Aorta (tissue), 5 donors: ENCODE measurements at regions not wholly inside any gene's neighbourhood (a gene's known extent, or its start where the extent isn't known, plus 50 kb on each side); places are given as distances from the start of the nearest gene placed in this dataset.

Source experiments
- ATAC-seq: fragments of 200-7000 bp; cut with Tn5 transposase; one replicate; pipeline ENCODE4 v1.9.1; 2022; ENCODE audit warnings: moderate library complexity; ENCODE audit not compliant: low FRiP score
- DNase-seq, 2 donors: peaks; one replicate each; pipeline ENCODE4 v3.0.0-alpha.2; 2020
- H3K27ac ChIP-seq, 2 donors: one replicate each; pipeline ENCODE4 v1.5.1; 2013; ENCODE audit warnings: low read length in 2 of 2, mild to moderate bottlenecking in 2 of 2, moderate library complexity in 2 of 2, control low read depth in 1 of 2, inconsistent platforms in 1 of 2, low read depth in 1 of 2
- H3K27me3 ChIP-seq, 2 donors: one replicate each; pipeline ENCODE4 v1.6.1; 2013; ENCODE audit warnings: control low read depth in 1 of 2, low read length in 1 of 2, mild to moderate bottlenecking in 1 of 2, moderate library complexity in 1 of 2; ENCODE audit not compliant: insufficient read depth in 2 of 2, control insufficient read depth in 1 of 2
- H3K36me3 ChIP-seq, 2 donors: one replicate each; pipeline ENCODE4 v1.6.1; 2013; ENCODE audit warnings: control low read depth in 1 of 2, low read length in 1 of 2, mild to moderate bottlenecking in 1 of 2; ENCODE audit not compliant: insufficient read depth in 2 of 2, control insufficient read depth in 1 of 2
- H3K4me1 ChIP-seq, 2 donors: one replicate each; pipeline ENCODE4 v1.6.1; 2013; ENCODE audit warnings: low read length in 2 of 2, control low read depth in 1 of 2, mild to moderate bottlenecking in 1 of 2, moderate library complexity in 1 of 2; ENCODE audit not compliant: insufficient read depth in 2 of 2, control insufficient read depth in 1 of 2
- H3K4me3 ChIP-seq, 2 donors: one replicate each; pipeline ENCODE4 v1.5.1; 2013; ENCODE audit warnings: low read length in 2 of 2, control low read depth in 1 of 2, mild to moderate bottlenecking in 1 of 2
- H3K9me3 ChIP-seq: one replicate; pipeline ENCODE4 v1.6.1; 2013; ENCODE audit warnings: mild to moderate bottlenecking, low read length; ENCODE audit not compliant: control insufficient read depth
- WGBS, 2 donors: extraction: QIAGEN DNeasy Blood & Tissue Kit; methylation state at CpG; one replicate each; pipeline ENCODE4 v1.1.7; 2013; 5-methylcytosine and 5-hydroxymethylcytosine counted together
- intact Hi-C, 2 donors: fragments of 100-400 bp; cut with DNase I; formaldehyde crosslinking; loops; one replicate each; pipeline versions ENCODE4 v1.14.2 to v1.15.0; 2022
- donor health status: healthy with polysubstance abuse.
- donor health status: Bipolar disorder and iron deficiency.
- donor health status: DM: no; HTN: no; CAD: no.
- donor health status: DM: no; HTN: no; CAD: no.
- donor health status: DM: yes; HTN: yes; CAD: no.

- Histone ChIP-seq H3K4me3 (no peak overlapping the region), H3K27ac (no peak overlapping the region), H3K4me1 (no peaks in the 10 kb centered on the region), H3K27me3 (no peaks in the 10 kb centered on the region), H3K36me3 (no peaks in the 10 kb centered on the region), H3K9me3 (peaks cover 3% of the 10 kb centered on the region)
- DNase-seq, result no peak
- ATAC-seq, result no peak
- WGBS, 2 donors, result 97 to 100% methylated on average over 2 of the region's 2 CpGs
- intact Hi-C loops, result loop anchor here in 1 of 2 donors (10.0 kb wide), 1 partner anchor 66 kb away; no protein-coding TSS in a partner anchor
These were observed 1550.1 kb upstream of the TENM4 start for GRCh38 chr11:80990885-80991284.

- no peaks in the 10 kb centered on the region for H3K27me3 ChIP-seq
- no peaks in the 10 kb centered on the region for H3K36me3 ChIP-seq
- no peaks in the 10 kb centered on the region for H3K4me1 ChIP-seq
- intact Hi-C loops, result no loop called here
- ATAC-seq, result no peak
- no peak for DNase-seq
- H3K9me3 ChIP-seq, result peaks cover 3% of the 10 kb centered on the region
- WGBS, 2 donors, result 97 to 98% methylated on average over 1 of the region's 1 CpG
- no peak overlapping the region for H3K27ac ChIP-seq
- H3K4me3 ChIP-seq, result no peak overlapping the region
These were observed 1546.3 kb upstream of the TENM4 start for GRCh38 chr11:80987171-80987570.

- intact Hi-C loops, result no loop called here
- WGBS, 2 donors, result 79% methylated on average over 1 of the region's 1 CpG
These were observed 1545.7 kb upstream of the TENM4 start for GRCh38 chr11:80986421-80987074.

GRCh38 chr11:80980227-80980626 is 1539.4 kb upstream of the TENM4 start:
- Histone ChIP-seq H3K9me3 (no peaks in the 10 kb centered on the region), H3K27me3 (no peaks in the 10 kb centered on the region), H3K4me1 (no peaks in the 10 kb centered on the region), H3K36me3 (no peaks in the 10 kb centered on the region), H3K4me3 (no peak overlapping the region), H3K27ac (no peak overlapping the region)
- DNase-seq, result no peak
- intact Hi-C loops, result no loop called here
- no peak for ATAC-seq

More at GRCh38 chr11:80986421-80987074, 1545.7 kb upstream of the TENM4 start:
- H3K4me3 ChIP-seq, result no peak overlapping the region
- no peaks in the 10 kb centered on the region for H3K4me1 ChIP-seq
- no peak for DNase-seq
- H3K27me3 ChIP-seq, result no peaks in the 10 kb centered on the region
- ATAC-seq, result no peak
- no peaks in the 10 kb centered on the region for H3K36me3 ChIP-seq
- H3K27ac ChIP-seq, result no peak overlapping the region
- H3K9me3 ChIP-seq, result peaks cover 3% of the 10 kb centered on the region

GRCh38 chr11:80973786-80974185 is 1533.0 kb upstream of the TENM4 start:
- intact Hi-C loops, result no loop called here
- WGBS, 2 donors, result 94 to 95% methylated on average over 2 of the region's 2 CpGs
- DNase-seq, result no peak

GRCh38 chr11:80970037-80970436 is 1529.2 kb upstream of the TENM4 start:
- Histone ChIP-seq H3K9me3 (no peaks in the 10 kb centered on the region), H3K27ac (no peak overlapping the region), H3K4me1 (no peaks in the 10 kb centered on the region), H3K4me3 (no peak overlapping the region), H3K36me3 (no peaks in the 10 kb centered on the region), H3K27me3 (no peaks in the 10 kb centered on the region)
- DNase-seq, result no peak
- no peak for ATAC-seq
- intact Hi-C loops, result no loop called here

More at GRCh38 chr11:80973786-80974185, 1533.0 kb upstream of the TENM4 start:
- Histone ChIP-seq H3K4me1 (no peaks in the 10 kb centered on the region), H3K36me3 (no peaks in the 10 kb centered on the region), H3K27me3 (no peaks in the 10 kb centered on the region), H3K9me3 (no peaks in the 10 kb centered on the region), H3K4me3 (no peak overlapping the region), H3K27ac (no peak overlapping the region)
- no peak for ATAC-seq

- ATAC-seq, result no peak
These were observed 1526.8 kb upstream of the TENM4 start for GRCh38 chr11:80967649-80968048.

GRCh38 chr11:80960381-80961029 is 1519.7 kb upstream of the TENM4 start:
- ATAC-seq (no peak), DNase-seq (no peak)
- Histone ChIP-seq H3K4me1 (no peaks in the 10 kb centered on the region), H3K27me3 (no peaks in the 10 kb centered on the region), H3K36me3 (no peaks in the 10 kb centered on the region), H3K4me3 (no peak overlapping the region), H3K9me3 (no peaks in the 10 kb centered on the region), H3K27ac (no peak overlapping the region)
- WGBS, 2 donors, result 74 to 76% methylated on average over 2 of the region's 2 CpGs
- intact Hi-C loops, result no loop called here

More at GRCh38 chr11:80967649-80968048, 1526.8 kb upstream of the TENM4 start:
- Histone ChIP-seq H3K27me3 (no peaks in the 10 kb centered on the region), H3K4me1 (no peaks in the 10 kb centered on the region), H3K27ac (no peak overlapping the region), H3K9me3 (no peaks in the 10 kb centered on the region), H3K36me3 (no peaks in the 10 kb centered on the region), H3K4me3 (no peak overlapping the region)
- DNase-seq, result no peak
- intact Hi-C loops, result no loop called here
- WGBS, 2 donors, result 87 to 88% methylated on average over 5 of the region's 5 CpGs

- WGBS, 2 donors, result 75 to 84% methylated on average over 2 of the region's 2 CpGs
- H3K36me3 ChIP-seq, result no peaks in the 10 kb centered on the region
- no peaks in the 10 kb centered on the region for H3K4me1 ChIP-seq
- DNase-seq (no peak), ATAC-seq (no peak)
- H3K27me3 ChIP-seq, result no peaks in the 10 kb centered on the region
- H3K9me3 ChIP-seq, result no peaks in the 10 kb centered on the region
- H3K27ac ChIP-seq, result no peak overlapping the region
- no peak overlapping the region for H3K4me3 ChIP-seq
- intact Hi-C loops, result no loop called here
These were observed 1518.9 kb upstream of the TENM4 start for GRCh38 chr11:80959751-80960150.
